ENCODE measurements at regions not wholly inside any gene's neighbourhood (a gene's known extent, or its start where the extent isn't known, plus 50 kb on each side); places are given as distances from the start of the nearest gene placed in this dataset.

GRCh38 chr14:37650356-37651037, 55.1 kb downstream of the TTC6 start:
- in situ Hi-C loops (cut with HindIII; ENCODE audit: low pct_unique_long_range_greater_than_20kb, low sequenced_read_pairs) (no loop called here), intact Hi-C loops (cut with micrococcal nuclease; ENCODE audit: unreplicated experiment) (no loop called here)
- Histone ChIP-seq H3K4me3 (ENCODE audit: low read depth in 2 of 2, low read length in 2 of 2) (no peak overlapping the region), H3K27me3 (ENCODE audit: control insufficient read depth, insufficient read depth, low read length) (no peaks in the 10 kb centered on the region), H3K36me3 (ENCODE audit: control insufficient read depth, insufficient read depth, low read length) (no peaks in the 10 kb centered on the region), H3K27ac (ENCODE audit: low read length) (no peak overlapping the region), H3K9me3 (ENCODE audit: control insufficient read depth, insufficient read depth, low read depth, low read length) (no peaks in the 10 kb centered on the region), H3K4me1 (ENCODE audit: control insufficient read depth, insufficient read depth, low read length) (no peaks in the 10 kb centered on the region)
- POLR2A ChIA-PET = no interaction called here
- no TSS peak for BruUV-seq (replicated peaks)
- DNase-seq (ENCODE audit: low read depth, low spot score) (no peak), ATAC-seq (no peak)
- CTCF ChIA-PET = interaction anchor here (0.7 kb wide), 1 partner anchor 22 kb away, joined by 8 read pairs; no protein-coding TSS in a partner anchor
- TF ChIP-seq TCF7L2 (IDR thresholded peaks at IDR 0.05; ENCODE audit: low read depth, low read length) (no peak), SIN3A (IDR thresholded peaks at IDR 0.05; ENCODE audit: borderline replicate concordance, insufficient read depth, low read depth, low read length) (no peak), REST (IDR thresholded peaks at IDR 0.05; ENCODE audit: insufficient read depth in 1 of 2, low read depth in 2 of 2, low read length in 1 of 2) (no peak), CTCF (IDR thresholded peaks at IDR 0.05) (no peak), POLR2AphosphoS5 (IDR thresholded peaks at IDR 0.05; ENCODE audit: low read depth, low read length) (no peak)

GRCh38 chr14:37652042-37652441, 56.6 kb downstream of the TTC6 start:
- ATAC-seq = no peak
- CTCF ChIA-PET = no interaction called here

More at GRCh38 chr14:37652042-37652441, 56.6 kb downstream of the TTC6 start:
- intact Hi-C loops (cut with micrococcal nuclease; ENCODE audit: unreplicated experiment) = no loop called here
- H3K27me3 ChIP-seq (ENCODE audit: control insufficient read depth, insufficient read depth, low read length) = no peaks in the 10 kb centered on the region
- no TSS peak for BruUV-seq (replicated peaks)
- in situ Hi-C loops (cut with HindIII; ENCODE audit: low pct_unique_long_range_greater_than_20kb, low sequenced_read_pairs) = no loop called here
- no peak overlapping the region for H3K27ac ChIP-seq (ENCODE audit: low read length)
- no peaks in the 10 kb centered on the region for H3K36me3 ChIP-seq (ENCODE audit: control insufficient read depth, insufficient read depth, low read length)
- no peaks in the 10 kb centered on the region for H3K9me3 ChIP-seq (ENCODE audit: control insufficient read depth, insufficient read depth, low read depth, low read length)
- TF ChIP-seq REST (IDR thresholded peaks at IDR 0.05; ENCODE audit: insufficient read depth in 1 of 2, low read depth in 2 of 2, low read length in 1 of 2) = no peak
- no peak for TF ChIP-seq CTCF (IDR thresholded peaks at IDR 0.05)
- TF ChIP-seq SIN3A (IDR thresholded peaks at IDR 0.05; ENCODE audit: borderline replicate concordance, insufficient read depth, low read depth, low read length) = no peak
- TF ChIP-seq POLR2AphosphoS5 (IDR thresholded peaks at IDR 0.05; ENCODE audit: low read depth, low read length) = no peak
- no peak for TF ChIP-seq TCF7L2 (IDR thresholded peaks at IDR 0.05; ENCODE audit: low read depth, low read length)
- H3K4me3 ChIP-seq (ENCODE audit: low read depth in 2 of 2, low read length in 2 of 2) = no peak overlapping the region
- POLR2A ChIA-PET = no interaction called here
- H3K4me1 ChIP-seq (ENCODE audit: control insufficient read depth, insufficient read depth, low read length) = no peaks in the 10 kb centered on the region
- DNase-seq (ENCODE audit: low read depth, low spot score) = no peak
